Sciatic nerve (tissue), 2 donors: ENCODE measurements at regions not wholly inside any gene's neighbourhood (a gene's known extent, or its start where the extent isn't known, plus 50 kb on each side); places are given as distances from the start of the nearest gene placed in this dataset.
"Not testable (repeated sequence)": the region's sequence is repeated elsewhere in the genome, so short reads cannot be mapped to it uniquely, and the experiment has no call there.

Source experiments
- ATAC-seq: fragments of 200-7000 bp; cut with Tn5 transposase; one replicate; pipeline ENCODE4 v1.9.1; 2020; ENCODE audit warnings: mild to moderate bottlenecking, moderate library complexity
- DNase-seq: peaks from one replicate; pipeline ENCODE4 v3.0.0-alpha.2; 2020; ENCODE audit warnings: low spot score
- intact Hi-C: fragments of 100-400 bp; cut with DNase I; formaldehyde crosslinking; loops from one replicate; pipeline ENCODE4 v1.14.2; 2022
- donor health status: DM: no; HTN: no; CAD: no.
- donor health status: DM: no; HTN: no; CAD: no.

DNA sequence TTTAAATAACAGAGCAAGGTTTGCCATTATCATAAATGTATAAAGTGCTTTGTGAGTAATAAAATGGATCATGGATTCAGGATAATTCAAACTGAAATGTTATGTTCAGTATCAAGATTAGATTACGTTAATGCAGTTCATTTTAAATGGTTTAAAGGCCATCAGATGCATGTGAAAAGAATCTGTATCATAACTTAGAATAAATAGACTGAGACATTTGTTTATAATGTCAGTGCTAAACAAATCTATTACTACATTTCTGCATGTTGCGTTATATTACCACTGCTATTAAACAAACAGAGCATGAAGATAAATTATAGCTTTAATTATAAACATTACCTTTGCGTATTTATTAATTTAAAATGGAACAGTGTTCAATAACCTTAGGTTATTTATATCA, 160.2 kb downstream of the TOX3 start:
- DNase-seq (no peak), ATAC-seq (no peak)
- intact Hi-C loops, result no loop called here

DNA sequence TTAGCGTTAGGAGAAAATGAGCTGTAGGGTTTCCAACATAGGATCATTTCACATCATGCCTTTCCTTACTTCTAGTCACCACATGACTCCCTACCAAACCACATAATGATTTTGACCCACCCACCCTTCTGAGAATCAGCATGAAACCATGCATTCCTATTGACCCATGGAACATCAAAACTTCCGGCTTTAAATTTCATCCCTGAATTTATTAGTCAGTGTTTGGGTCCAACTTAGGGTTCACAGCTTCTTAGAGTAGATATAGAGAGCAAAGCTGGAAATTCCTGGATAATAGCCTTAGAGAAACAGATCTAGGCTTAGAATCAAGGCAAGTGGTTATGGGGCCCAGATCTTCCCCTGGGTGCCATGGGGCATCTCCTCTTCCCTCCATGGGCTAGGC, 162.6 kb downstream of the TOX3 start:
- ATAC-seq (no peak), DNase-seq (no peak)
- intact Hi-C loops, result no loop called here

DNA sequence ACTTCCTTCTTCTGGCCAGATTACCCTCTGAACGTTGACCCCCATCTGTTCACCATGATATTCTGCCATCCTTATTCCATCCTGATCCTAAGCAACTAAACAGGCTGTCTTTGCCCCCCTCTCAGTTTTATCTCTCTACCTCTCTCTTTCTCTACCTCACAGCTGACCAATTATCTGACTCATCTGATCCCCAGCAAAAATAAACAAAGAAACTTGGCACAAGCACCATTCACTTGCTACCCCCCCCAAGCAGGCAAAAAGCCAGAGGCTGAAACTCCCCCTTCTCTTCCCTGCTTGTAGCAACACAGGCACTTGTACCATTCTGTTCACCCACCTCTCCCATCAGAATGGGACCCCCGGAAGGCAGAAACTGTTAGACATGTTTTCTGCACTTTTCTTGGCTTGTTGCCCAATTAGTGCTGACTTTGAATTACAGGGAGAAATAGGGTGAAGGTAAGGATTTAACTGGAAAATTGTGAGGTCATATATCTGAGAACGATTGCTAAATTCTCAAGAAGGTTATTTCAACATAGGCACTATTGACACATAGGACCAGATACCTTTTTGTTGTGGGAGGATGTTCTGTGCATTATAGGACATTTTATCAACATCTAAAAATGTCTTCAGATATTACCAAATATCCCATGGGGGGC, 163.2 kb downstream of the TOX3 start:
- intact Hi-C loops, result no loop called here
- no peak for ATAC-seq
- DNase-seq, result no peak

DNA sequence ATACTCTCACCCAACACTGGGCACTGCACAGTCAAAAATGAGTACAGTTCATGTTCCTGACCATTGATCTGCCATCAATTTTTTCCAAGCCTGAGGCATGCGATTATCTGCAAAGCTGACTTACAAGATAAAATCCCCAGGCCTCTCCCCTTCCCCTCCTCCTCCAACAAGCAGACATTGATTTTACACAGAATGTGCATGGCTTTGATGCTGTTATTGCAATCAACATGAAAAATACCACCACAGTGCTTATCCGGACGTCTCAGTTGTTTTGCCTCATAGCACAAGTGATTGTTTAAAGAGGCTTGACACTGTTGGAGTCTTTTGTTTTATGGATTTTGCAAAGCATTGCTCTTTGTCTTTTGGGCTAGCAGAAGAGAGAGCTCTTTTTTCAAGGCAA, 163.8 kb downstream of the TOX3 start:
- DNase-seq, result no peak
- ATAC-seq, result no peak
- intact Hi-C loops, result no loop called here

DNA sequence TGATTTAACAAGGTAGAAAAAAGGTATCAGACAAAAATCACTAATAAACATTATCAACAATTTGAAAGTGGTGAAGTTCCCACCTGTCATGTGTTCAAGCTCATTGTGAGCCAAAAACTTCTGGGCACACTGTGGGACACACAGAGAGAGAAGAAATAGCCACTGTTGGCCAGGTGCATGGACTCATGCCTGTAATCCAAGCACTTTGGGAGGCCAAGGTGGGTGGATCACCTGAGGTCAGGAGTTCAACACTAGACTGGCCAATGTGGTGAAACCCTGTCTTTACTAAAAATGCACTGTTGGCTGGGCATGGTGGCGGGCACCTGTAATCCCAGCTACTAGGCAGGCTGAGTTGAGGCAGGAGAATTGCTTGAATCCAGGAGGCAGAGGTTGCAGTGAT, 167.4 kb downstream of the TOX3 start:
- no peak for DNase-seq
- ATAC-seq, result no peak
- intact Hi-C loops, result no loop called here

DNA sequence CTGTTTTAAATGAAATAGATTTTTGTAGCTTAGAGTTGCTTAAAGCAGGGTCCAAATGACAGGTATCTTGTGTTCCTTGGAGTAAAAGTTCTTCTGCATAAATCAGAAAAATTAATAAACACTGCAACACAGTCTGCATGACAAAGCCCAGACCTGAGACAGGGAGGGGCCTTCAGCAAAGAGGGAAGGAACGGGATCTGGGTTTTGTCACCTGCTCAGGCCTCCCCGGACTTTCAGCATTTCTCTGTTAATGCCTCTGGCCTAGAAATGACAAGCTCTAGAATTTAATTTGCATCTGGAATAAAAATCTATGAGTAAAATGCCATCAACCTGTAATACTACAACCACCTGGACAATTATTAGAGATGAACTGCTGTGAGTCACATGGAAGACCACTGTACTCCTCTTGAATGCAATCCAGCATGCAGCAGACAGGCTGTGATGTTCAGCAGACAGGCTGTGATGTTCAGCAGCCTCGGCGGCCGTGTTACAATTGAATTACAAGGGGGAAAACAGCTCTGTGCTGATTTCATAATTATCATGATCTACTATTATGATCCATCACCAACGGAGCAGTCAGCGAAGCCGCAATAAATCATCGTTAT, 170.2 kb downstream of the TOX3 start:
- no peak for ATAC-seq
- DNase-seq, result no peak
- intact Hi-C loops, result no loop called here

DNA sequence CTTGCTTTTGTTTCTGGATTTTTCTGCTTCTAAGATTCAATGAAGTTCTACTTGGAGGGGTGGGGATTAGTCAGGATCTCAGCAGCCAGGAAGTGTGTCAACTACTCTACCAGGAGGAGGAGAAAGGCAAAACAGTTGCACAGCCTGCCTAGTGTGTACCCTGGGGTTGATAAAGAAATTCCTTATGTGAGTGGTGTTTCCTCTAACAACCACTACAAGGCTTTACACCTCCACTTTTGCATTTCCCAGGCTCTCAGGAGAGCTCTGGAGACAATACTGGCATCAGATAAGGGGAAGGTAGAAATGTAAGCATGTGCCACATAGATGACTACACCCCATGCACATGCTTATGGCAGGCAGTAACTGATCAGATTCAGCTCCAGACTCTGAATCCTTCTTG, 174.6 kb downstream of the TOX3 start:
- DNase-seq (no peak), ATAC-seq (no peak)
- intact Hi-C loops, result no loop called here

DNA sequence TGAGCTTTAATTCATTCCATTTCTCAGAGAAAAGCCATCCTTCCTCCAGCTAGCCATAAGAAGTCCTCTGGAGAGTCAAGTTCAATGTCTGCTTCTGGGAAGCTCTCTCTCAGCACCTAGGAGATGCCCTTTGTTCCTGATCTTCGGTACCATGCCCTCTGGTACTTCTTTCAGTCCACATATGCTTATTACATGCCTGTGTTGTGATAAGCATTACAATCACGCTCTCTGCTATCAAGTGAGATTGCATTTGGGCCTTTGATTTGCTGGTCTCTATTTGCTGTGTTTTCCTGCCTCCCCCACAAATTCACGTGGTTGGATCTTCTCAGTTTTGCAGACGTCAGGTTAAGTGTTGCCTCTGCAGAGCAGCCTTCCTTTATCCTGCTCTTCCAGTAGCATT, 178.1 kb downstream of the TOX3 start:
- intact Hi-C loops, result no loop called here
- DNase-seq (no peak), ATAC-seq (no peak)

DNA sequence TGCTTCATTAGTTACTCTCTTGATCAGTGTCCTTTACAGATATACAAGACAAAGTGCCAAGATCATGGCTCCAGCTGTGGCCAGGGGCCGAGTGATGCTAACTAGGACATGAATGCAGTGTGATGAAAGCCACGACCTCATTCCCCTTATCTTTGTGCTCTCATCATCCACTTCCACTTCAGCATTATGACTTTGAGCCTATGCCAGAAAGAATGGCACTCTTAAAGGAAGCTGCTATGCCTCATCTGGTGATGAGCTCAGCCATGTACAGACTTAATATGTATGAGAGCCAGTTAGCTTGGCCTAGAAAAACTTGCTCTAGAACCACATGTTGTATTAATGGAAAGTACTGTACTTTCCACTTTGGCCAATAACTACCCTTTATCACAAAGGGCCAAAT, 179.1 kb downstream of the TOX3 start:
- intact Hi-C loops, result no loop called here
- no peak for DNase-seq
- no peak for ATAC-seq

DNA sequence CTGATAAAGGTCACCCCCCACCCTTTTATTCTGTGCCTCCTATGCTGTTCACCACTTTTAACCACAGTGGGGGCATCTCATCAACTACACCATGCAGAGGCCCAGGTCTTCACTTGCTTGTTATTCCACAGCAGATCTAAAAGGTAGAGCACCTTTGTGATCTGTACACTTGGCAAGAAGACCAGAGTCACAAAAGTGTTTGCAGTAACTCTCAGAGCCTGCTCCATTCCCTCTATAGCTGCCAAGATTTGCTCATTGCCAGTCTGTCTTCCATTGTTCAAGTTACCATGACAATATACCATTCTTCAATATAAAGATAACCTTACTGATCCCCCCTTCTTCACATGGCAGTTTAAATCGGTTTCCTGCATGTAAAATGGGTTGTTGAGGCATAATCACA, 180.0 kb downstream of the TOX3 start:
- intact Hi-C loops, result no loop called here
- DNase-seq (no peak), ATAC-seq (no peak)

DNA sequence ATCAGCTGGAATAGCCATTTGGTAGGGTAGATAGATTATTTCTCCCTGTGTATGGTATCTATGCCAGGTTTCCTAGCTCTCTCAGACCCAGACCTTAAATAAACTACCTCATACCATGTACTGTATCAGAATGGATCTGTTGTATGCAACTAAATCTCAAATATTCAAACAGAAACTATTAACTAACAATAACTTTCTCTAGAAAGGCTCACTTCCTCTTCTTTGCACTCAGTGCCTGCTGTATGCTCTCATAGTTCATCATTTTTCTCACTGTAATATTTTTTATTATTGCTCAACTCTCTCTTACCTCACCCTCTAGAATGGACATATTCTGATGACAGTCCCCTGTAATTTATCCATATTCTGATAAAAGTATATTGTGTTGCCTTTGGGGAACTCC, 182.4 kb downstream of the TOX3 start:
- intact Hi-C loops, result no loop called here
- DNase-seq, result no peak
- ATAC-seq, result no peak

DNA sequence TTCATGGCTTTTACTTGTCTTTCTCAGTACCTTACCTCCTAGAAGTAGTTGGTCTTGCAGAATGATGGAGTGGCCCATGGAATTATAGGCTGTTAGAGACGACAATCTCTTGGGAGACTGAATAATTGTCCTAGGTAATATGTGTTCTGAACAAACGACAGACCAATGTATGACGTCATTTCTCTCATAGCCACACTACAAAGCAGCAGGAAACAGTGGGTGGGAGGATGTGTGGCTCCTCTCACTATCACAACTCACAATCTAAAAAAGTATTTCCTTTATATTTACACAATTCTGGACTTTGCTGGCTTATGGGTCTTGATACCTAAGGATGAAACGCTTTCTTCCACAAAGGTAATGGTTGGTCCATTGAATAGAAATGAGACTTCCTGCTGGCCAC, 183.9 kb downstream of the TOX3 start:
- no peak for DNase-seq
- intact Hi-C loops, result no loop called here

DNA sequence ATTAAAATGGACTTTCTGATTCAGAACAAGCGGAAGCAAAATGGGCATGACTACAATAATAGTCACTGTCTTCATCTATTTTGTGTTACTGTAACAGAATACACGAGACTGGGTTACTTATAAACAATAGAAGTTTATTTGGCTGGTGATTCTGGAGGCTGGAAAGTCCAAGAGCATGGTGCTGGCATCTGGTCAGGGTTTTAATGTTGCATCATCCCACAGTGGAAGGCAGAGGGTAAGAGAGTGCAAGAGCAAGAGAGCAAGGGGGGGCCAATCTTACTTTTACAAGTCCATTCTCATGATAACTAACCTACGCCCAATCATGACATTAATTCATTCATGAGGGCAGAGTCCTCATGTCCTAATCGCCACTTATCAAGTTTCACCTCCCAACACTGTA, 189.2 kb downstream of the TOX3 start:
- ATAC-seq (no peak), DNase-seq (no peak)
- intact Hi-C loops, result no loop called here

More for the DNA sequence above, 183.9 kb downstream of the TOX3 start:
- ATAC-seq, result no peak

DNA sequence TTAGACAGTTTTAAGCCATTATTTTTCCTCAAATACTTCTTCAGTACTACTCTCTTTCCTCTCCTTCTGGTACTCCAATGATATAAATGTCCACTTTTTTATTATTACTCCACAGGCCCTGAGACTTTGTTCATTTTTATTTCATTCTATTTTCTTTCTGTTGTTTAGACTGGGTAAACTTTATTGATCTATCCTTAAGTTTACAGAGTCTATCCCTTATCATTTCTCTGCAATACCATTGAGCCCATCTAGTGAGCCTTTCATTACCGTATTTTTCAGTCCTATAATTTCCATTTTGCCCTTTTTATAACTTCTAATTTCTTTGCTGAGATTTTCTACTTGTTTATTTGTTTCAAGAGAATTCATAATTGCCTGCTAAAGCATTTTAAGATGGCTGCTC, 193.7 kb downstream of the TOX3 start:
- DNase-seq (no peak), ATAC-seq (no peak)
- intact Hi-C loops, result no loop called here

DNA sequence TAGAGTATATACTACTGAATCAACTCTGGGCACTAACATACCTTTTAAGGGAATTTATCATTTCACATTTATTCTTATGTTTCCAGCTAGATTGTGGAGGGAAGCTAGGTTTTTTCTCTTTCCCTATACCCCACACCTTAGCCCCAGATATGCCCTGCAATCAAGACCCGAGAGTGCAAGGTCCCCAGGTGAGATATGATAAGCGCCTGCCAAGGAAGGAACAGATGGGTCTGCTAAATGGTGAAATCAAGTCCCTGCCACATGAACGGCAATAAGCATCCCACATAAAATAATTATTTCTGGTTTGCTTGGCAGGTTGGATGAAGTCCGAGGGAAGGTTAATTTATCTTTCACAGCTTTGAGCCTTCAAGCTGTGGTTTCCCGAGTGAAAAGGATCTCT, 195.5 kb downstream of the TOX3 start:
- intact Hi-C loops, result no loop called here
- DNase-seq, result no peak
- no peak for ATAC-seq

DNA sequence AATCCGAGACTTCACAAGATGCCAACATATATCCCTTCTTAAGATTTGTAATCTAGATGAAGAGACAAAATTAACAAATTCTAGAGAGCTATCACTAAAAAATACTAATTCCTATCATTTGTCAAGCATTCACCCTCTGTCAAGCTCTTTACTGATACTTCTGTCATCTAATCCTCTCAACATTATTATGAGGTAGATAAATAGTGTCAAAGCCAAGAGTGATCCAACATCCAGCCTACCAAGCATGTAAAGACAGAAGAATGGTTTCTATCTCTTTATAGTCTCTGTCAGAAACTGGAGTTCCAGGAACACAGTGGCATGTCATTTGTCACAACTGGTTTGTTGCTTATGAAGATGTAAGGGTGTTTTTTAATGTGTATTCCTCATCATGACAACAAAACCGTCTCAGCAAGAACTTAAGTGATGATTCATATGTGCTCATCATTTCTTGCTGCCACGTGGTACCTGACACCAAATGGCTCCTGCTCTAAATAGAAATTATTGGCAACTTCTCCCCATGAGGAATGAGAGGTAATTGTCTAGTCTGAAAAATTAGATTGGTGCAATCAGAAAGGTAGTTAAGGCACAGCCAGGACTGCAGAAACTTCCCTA, 196.8 kb downstream of the TOX3 start:
- intact Hi-C loops, result no loop called here
- ATAC-seq (no peak), DNase-seq (no peak)

DNA sequence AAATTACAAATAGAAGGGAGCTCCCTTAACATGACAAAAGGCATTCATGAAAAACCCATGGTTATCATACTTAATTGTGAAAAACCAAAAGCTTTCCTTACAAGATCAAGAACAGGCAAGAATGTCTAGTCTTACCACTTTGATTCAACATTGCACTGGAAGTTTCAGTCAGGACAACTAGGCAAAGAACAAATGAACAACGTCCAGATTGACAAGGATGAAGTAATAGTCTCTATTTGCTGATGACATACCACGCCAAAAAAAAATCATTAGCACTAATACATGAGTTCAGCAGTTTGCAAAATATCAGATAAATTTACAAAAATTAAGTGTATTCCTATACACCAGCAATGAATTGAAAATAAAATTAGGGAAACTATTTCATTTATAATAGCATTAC, 200.2 kb downstream of the TOX3 start:
- ATAC-seq (no peak), DNase-seq (no peak)
- intact Hi-C loops, result no loop called here

DNA sequence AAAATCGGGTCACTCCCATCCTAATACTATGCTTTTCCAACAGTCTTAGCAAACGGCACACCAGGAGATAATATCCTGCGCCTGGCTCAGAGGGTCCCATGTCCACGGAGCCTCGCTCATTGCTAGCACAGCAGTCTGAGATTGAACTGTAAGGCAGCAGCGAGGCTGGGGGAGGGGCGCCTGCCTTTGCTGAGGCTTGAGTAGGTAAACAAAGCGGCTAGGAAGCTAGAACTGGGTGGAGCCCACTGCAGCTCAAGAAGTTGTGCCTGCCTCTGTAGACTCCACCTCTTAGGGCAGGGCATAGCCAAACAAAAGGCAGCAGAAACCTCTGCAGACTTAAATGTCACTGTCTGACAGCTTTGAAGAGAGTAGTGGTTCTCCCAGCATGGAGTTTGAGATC, 213.3 kb downstream of the TOX3 start:
- ATAC-seq, intact Hi-C loops, DNase-seq: not testable (repeated sequence)

DNA sequence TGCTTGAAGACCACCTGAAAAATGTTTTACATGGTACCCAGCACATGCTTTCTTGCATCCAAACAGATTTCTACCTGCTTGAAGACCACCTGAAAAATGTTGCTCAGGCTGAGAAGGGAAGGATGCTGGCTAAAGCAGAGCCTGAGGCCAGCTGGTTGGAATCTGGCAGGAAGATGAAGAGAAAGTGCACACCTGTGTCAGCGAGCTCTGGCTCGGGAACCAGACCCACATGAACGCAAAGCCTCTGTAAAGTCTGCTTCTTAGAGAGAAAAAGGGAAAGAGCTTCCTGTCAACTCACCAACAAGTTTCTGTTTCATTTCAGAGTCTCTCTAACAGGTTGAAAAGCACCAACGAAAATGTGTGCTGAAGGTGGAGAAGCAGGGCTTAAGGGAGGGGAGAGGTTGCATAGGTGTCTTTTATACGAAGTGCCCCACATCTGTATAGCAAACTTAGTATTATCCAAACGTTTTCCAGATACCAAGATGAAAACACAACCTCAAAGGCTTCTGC, 226.0 kb downstream of the TOX3 start:
- ATAC-seq (no peak), DNase-seq (no peak)
- intact Hi-C loops, result no loop called here

DNA sequence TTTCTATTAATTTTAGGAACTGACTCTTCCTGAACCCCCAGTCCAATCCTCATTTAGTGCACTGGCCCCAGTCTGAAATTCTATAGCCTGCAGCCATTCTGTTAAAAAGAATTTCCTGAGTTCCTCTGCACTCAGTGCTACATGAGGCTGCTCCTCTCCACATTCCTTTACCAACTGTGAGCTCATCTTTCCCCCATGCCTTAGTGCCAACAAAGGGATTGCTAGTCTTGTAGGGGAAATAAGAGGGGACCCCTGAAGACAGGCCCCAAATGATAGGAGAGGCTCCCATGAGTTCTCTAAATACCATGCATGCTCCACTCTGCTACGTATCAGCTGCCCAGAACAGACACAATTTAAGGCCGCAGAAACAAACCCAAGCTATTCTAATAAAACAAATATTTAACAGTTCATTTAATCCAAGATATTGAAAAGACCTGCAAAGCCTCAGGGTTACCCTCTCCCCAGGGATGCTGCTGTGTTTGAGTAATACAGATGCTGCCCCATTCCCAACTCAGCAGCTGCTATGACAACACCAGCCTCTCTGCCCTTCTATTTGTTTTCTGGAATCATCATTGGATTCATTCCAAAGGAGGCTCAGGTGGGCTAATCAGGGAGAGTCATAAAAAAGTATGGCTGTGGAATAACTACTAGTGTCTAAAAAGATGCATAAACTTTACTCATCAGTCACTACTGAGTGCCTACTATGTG, 228.5 kb downstream of the TOX3 start:
- intact Hi-C loops, result no loop called here
- ATAC-seq (no peak), DNase-seq (no peak)
